DND-41 (cell line): ENCODE measurements at regions not wholly inside any gene's neighbourhood (a gene's known extent, or its start where the extent isn't known, plus 50 kb on each side); places are given as distances from the start of the nearest gene placed in this dataset.

Source experiments
- CTCF ChIP-seq: IDR thresholded peaks from 2 replicates; pipeline ENCODE4 v1.5.1; 2012; ENCODE audit warnings: borderline replicate concordance, low read length, moderate library complexity, mild to moderate bottlenecking; ENCODE audit not compliant: poor library complexity, severe bottlenecking; ENCODE audit errors: extremely low read depth
- EZH2 ChIP-seq: IDR thresholded peaks from 3 replicates; pipeline ENCODE4 v1.6.1; 2012; ENCODE audit warnings: borderline replicate concordance, low read depth, mild to moderate bottlenecking, moderate library complexity, low read length, inconsistent platforms; ENCODE audit not compliant: severe bottlenecking

GRCh38 chr12:24407884-24408283 is 458.4 kb upstream of the SOX5 start:
- TF ChIP-seq EZH2 = no peak
- TF ChIP-seq CTCF = no peak
